ENCODE measurements at regions not wholly inside any gene's neighbourhood (a gene's known extent, or its start where the extent isn't known, plus 50 kb on each side); places are given as distances from the start of the nearest gene placed in this dataset.
A peak's percentile ranks its signal among the peaks of the same experiment; 100 is the strongest.

DNA sequence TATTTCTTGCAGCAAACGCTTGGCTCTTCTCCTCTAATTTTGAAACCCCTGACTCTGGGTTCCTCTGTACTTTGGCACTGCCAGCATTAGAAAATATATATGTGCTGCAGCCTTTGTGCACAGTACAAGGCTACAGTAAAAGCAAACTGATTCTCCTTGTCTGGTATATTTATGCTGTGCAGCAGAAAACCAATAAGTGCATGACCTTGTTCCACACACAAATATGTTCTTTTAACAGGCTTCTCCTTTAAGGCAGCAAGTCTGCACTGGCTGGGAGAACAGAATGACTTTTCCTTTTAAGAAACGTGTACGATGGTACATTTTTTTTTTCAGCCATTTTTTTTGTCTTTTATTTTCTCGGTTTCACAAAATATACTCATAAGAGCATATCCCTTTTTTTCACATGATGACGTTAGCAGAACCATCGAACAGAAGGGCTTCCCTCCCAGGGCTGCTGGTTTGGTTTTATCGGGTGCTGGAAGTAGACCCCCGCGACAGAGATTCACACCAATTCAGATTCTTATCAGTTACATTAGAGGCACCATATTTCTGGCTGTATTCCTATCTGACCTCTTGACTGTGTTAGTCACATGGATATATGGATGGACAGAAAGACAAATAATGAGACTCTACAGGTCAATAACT is 129.9 kb upstream of the ARID1B start:
- no peak for DNase-seq

DNA sequence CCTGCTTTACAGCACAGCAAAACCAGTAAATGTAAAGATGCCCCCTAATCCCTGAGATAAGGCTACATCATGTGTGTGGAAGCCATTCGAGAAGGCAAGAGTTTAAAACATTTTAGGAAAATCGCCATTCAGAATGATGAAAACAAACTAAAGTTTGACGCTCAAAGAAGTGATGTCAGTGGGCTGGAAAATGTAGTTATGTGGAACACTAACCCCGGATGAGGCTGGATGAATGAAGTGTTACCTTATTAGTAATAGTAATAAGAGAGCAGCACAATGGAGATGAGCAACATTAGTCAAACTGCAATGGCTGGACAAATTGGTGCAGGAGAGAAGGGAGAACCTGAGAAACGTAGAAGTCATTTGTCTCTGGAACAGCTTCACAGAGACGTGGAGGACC is 130.7 kb upstream of the ARID1B start:
- DNase-seq, result no peak

DNA sequence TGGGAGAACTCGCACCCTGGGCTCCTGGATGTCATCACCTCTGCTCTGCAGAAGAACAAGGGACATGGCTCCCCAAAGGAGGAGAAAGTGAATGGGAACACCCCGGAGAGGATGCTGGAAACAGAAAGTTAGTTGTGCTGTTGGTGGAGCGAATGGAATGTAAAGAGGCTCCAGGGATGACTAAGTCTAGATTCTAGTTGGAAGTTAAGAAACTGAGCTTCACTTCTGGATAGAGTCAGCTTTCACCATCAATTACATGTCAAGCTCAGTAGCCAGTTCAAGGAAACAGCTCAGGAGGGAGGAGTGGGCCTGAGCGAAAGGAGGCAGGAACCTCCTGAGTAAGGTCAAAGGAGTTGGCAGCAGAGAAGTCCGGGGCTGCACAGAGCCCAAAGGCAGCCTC is 132.1 kb upstream of the ARID1B start:
- no peak for DNase-seq

DNA sequence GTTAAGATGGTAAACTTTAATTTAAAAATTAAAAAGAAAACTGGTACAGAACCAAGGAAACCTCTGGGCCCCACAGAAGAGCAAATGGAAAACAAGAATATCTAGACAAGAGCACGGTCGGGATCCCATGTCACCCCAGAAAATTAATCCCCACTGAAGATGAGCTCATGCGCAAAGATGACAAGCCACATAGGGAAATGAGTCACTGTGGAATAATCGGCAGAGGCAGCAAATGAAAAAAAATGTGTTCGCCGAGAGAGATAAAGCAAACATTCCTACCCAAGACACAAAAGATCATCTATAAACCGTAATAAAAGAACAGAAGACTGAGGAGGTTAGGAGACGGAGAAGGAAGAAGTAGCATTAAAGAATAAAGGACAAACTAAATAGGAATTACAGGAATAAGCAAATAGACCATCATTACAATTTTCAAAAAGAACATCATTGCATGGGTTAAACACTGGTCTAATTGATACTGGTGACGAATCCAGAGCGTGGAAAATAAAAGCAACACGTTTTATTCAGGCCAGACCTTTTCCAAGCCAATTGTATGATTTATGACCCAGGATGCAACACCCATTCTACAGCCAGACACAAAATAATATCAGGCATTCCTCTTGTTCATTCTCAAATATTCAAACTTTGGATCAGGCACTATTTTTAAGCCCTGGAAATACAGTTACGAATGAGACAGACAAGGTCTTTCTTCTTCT is 138.0 kb upstream of the ARID1B start:
- no peak for DNase-seq

DNA sequence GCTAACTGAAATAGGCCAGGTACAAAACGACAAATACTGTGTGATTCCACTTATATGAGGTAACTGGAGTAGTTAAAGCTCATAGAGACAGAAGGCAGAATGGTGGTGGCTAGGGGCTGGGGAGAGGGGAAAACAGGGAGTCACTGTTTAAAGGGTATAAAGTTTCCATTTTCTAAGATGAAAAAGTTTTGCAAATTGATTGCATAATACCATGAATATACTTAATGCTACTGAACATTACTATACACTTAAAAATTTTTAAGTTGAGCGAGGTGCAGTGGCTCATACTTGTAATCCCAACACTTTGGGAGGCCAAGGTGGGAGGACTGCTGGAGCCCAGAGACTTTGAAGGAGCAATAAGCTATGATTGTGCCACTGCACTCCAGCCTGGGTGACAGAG is 138.6 kb upstream of the ARID1B start:
- no peak for DNase-seq

DNA sequence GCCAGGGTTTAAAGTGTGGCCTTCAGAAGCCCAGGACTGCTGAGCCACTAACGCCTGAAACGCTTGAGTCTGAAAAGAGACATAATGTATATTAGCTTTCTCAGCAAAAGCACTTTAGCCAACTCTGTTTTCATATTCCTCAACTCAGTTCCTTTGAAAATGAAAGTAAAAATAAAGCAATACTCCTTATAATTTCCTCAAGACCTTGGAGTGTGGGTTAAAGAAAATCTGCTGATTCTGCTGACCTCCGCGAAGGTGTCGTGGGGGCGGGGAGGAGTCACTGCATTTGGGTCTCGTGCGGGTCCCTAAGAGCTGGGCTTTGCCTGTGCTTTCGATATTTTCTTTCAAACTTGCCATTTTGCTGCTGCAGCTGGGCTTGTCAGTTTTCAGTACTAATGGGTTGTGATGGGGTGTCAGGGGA is 142.2 kb upstream of the ARID1B start:
- DNase-seq, result no peak

DNA sequence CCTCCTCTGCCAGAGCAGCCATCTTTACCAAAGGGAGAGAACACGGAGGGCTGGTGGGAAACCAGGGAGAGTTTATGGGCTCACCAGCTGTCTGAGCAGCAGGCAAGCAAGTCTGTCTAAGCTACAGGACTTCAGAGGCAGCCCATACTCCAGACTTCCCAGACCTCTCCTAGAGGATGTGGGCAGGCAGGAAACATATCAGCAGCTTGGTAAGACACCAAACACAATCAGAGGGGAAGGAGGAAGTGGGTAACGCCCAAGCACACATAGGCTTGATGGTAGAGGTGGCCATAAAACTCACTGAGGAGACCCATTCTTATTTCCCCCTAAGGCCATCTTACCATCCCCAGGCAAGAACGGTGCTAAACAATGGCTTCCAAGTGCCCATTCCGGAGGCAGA is 143.1 kb upstream of the ARID1B start:
- no peak for DNase-seq

DNA sequence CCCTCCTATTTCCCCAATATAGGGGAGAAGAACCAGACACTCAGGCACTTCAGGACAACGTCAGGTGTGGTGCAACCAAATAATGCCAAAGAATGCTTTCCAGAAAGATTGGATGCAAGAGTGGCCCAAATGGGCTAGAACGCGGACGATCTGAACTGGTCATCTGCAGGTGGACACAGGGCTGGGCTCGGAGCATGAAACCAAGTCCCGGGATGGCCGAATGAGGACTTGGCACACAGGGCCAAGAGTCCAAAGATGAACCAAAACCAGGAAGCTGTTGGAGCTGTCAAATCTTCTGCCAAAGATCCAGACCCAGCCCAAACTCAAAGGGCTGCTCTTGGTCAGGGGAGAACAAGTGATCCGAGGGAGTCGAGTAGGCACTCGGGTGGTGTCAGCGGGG is 143.9 kb upstream of the ARID1B start:
- DNase-seq, result no peak

DNA sequence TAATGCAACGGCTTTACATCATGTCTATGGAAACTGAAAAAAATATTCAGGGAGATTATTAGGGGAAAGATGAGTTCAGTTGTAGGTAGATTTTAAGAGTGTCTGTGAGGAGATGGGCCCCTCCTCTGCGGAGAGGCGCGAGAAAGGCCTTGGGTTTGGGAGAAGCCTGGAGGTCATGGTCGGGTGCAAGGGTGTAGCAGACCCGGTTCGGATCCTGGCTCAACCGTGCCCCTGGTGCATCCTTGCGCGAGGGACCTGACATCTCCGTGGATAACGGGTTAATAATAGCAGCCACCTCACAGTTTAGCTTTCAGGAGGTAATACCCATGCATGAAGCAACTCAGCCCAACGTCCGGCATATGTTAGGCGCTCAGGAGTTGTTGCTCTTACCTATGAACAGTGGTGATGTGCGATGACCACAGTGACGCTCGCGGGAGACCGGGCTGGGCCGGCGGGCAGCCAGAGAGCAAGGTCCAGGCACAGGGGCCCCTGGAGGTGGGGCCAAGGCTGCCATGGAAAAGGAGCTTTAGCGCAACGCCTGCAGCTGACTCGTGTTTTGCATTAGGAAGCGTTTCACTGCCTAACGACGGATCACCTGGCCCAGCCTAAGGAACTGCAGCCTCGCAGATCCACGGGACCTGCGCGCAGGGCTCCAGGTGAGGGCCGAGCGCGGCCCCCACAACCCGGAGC is 146.4 kb upstream of the ARID1B start:
- DNase-seq, result no peak

DNA sequence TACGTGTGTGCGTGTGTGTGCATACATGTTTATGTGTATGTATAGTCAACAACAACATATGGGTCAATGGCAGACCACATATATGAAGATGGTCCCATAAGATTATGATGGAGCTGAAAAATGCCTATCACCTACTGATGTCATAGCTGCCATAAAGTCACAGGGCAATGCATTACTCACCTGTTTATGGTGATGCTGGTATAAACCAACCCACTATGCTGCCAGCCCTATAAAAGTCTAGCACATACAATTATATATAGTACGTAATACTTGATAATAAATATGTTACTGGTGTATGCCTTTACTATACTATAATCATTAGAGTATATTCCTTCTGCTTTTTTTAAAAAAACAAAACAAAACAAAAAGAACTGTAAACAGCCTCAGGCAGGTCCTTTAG is 148.4 kb upstream of the ARID1B start:
- DNase-seq, result no peak

DNA sequence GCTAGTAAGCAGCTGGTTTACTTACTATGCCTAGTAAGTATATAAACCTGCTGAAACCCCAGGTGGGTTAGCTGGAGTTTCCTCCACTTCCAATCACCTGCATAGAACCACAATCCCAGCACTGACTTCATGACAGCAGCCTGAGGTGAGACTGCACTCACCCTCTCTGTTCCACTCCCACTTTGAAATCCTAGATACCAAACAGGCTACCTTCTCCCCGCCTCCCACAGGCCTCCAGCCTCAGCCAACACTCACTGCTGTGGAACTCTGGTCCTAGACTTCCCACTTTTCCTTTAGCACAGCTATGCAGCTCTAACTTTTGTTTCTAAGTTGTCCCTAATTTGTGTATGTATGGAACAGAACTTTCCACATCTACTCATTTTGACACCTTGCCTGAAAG is 149.7 kb upstream of the ARID1B start:
- DNase-seq, result no peak

DNA sequence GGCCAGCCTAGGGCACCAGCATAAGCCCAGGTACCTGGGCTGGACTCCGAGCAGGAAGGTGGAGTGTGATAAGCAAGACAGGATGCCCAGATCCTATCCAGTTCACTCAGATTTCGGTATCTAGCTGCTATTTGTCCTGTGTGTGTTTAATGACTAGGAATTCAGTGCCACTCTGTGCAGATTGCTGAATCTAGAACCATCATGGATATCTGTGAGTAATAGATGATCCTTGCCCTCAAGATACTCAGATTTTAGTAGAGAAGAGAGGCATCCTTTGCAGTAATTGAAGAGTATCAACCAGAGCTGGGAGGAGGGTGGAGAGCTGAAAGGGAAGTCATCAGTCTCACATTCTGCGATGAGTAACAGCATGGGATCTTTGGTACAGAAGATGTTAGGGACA is 155.0 kb upstream of the ARID1B start:
- DNase-seq, result no peak

DNA sequence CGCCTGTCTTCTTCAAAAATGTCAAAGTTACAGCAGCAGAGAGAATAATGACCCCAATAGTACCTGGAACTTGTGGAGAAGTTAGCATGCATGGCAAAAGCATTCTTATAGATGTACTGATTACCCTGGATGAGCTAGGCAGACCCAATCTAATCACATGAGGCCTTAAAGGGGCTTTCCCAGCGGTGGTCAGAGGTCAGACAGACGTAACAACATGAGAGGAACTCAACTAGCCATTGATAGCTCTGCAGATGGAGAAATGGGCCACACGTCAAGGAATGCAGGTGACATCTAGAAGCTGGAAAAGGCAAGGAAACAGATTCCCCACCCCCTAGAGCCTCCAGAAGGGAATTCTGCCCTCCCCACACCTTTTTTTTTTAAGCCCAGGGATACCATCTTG is 156.8 kb upstream of the ARID1B start:
- DNase-seq, result no peak

DNA sequence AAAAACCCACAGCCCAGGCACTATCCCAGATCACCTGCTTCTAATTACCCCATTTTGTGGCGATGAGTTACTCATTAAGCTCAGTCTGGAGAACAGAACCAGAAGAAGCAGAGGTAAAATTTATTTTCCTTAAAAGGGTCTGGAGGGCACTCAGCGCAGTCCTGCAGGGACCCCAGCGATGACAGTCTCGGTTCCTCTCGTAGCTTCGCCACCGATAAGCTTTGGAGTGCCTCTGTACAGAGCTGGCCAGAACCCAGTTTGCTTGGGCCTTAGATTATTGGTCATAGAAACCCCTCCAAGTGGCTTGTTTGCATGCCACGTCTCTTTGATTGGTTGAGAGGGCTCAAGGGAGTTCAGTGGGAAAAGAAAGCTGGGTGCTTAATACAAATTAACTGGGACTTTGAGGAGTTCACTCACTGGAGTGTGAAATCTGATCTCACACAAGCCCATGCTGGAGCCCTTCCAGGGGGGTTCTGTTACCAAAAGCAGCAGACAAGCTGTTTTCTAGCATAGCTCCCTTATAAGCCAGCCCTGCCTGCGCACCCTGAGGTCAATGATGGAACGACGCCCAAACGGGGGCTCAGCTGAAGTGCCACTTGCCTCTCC is 158.5 kb upstream of the ARID1B start:
- peak; percentile 97 for DNase-seq

DNA sequence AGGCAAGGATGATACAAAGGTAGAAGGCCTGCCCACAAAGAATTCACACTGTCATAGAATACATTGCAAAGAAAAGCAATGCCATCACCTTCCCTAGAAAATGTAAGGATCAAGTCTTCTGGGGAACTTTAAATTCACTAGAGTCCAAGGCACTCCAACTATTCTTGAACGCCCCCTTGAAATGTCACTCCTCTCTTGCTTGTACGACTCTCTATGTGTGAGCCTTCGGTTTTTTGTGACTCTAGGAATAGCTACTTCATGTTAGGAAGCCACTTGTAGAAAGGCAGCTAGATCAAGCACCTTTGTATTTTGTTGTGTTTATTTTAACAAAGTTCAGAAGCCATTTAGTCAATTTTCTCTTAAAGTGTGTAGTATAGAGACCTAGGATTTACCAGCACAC is 159.2 kb upstream of the ARID1B start:
- DNase-seq, result no peak

DNA sequence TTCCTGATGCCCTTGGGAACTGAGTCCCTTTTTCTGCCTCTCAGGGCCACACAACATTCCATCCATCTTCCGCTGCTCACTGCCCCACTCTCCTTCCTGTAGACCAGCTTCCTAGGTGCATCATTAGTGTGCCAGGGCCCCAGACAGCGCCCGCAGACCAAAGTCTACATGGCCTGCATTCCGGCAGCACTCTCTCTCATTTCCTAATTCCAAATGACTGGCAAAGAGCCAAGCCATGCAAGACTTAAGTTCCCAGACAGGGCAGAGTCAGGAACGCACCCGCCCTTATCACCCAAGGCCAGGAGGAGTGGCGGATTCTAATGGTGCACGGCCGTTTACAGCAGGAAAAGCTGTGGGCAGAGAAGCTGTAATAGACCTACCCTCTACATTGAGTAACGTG is 159.8 kb upstream of the ARID1B start:
- DNase-seq, result peak; percentile 82

DNA sequence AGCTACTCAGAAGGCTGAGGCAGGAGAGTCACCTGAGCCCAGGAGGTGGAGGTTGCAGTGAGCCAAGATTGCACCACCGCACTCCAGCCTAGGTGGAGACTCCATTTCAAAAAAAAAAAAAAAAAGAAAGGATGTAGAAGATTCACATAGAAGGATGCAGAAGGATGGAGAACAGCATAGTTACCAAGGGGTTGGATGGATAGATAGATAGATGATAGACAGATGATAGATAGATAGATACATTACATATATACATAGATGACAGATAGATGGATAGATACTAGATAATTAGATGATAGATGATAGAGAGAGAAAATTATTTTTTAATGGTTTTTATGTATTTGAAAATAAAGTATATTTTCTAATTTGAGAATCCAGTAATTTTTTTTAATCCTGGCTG is 160.7 kb upstream of the ARID1B start:
- DNase-seq, result no peak

DNA sequence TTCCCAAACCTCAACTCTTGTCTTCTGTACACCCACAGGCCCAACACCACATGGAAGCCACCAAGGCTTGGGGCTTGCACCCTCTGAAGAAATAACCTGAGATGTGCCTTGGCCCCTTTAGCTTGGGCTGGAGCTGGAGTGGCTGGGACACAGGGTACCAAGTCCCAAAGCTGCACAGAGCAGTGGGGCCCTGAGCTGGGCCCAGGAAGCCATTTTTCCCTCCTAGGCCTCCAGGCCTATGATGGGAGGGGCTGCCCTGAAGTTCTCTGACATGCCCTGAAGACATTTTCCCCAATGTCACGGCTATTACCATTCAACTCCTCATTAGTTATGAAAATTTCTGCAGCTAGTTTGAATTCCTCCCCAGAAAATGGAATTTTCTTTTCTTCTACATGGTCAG is 163.2 kb upstream of the ARID1B start:
- DNase-seq, result no peak

DNA sequence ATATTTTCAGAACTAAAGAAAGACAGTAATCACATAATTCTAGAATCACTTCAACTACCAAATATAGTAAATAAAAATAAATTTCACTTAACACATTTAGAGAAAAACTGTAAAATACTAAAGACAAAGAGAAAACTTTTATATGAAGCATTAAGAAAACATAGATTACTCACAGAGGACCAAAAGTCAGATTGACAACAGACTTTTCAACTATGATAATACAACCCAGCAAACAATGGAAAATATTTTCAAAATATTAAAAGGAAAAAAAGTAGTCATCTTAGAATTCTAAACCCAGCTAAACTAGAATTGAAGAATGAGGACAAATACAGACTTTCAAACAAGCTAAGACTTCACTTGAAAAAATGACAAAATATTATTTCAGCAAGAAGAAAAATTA is 164.8 kb upstream of the ARID1B start:
- DNase-seq, result no peak

DNA sequence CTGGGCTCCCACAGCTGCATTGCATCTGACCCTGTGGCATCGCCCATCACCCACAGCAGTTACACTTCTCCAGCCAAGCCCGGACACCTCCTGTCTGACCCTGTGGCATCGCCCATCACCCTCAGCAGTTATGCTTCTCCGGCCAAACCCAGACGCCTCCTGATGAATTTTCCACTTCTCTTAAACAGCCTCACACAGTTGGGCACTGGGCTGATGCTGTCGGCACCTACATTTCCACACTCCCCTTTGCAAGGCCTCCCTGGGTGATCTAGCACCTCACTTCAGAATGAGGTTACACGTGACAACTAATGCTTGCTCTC is 175.2 kb upstream of the ARID1B start:
- no peak for DNase-seq

DNA sequence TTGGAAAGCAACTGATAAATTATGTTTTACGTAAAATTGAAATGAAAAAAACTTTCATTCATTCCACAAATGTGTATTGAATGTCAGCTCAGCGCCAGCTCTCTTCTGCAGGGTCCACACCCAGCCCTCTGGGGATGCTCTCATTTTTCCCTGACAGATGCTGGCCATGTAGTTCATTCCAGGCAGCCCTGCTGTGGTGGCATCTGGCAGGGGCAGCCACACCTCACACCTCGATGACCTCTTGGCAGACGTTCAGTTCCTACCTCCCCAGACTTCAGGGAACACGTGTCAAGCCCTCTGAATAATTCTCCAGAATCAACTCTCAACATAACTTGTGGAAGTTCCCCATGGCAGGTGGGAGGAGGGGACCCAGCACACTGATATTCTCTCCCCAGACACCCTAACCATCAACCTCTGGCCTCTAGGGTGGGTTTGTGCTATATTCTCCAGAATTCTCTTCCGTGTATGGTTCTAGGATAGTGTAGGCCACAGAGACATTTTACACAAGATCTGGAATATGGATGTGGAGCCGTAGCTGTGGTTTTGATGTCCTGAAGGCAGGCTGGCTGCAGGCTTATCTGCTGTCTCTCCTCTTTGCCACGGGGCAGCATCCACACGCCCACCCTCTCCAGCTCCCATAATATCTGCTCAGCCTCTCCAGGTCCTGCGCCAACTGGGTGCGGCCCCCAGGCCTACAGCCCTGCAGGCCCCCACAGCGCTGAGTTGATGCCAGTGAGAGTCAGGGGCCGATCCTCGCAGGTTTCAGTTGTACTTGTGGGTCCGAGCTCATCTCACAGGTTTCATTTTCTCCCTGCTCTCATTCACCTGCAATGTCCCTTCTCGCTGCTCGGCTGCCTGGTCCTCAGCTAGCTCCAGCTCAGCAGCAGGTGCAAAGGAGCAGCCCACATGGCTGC is 175.8 kb upstream of the ARID1B start:
- no peak for DNase-seq

DNA sequence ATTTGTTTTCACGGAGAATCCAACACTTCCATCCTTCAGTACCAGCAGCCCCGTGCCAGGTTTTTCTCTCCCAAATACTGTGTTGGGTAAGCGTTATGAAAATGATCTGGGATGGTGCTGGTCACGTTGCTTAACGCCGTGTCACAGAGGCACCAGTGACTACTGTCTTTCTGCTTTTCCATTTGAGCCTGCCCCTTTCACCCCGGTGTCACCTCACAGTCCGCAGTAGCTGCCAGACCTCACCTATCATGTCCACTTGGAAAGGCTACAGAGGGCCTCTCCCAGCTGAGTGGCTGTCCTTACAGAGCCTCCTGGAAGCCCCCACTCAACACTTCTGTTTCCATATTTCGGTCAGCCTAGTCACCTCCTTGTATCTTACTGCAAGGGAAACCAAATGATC is 176.5 kb upstream of the ARID1B start:
- no peak for DNase-seq

DNA sequence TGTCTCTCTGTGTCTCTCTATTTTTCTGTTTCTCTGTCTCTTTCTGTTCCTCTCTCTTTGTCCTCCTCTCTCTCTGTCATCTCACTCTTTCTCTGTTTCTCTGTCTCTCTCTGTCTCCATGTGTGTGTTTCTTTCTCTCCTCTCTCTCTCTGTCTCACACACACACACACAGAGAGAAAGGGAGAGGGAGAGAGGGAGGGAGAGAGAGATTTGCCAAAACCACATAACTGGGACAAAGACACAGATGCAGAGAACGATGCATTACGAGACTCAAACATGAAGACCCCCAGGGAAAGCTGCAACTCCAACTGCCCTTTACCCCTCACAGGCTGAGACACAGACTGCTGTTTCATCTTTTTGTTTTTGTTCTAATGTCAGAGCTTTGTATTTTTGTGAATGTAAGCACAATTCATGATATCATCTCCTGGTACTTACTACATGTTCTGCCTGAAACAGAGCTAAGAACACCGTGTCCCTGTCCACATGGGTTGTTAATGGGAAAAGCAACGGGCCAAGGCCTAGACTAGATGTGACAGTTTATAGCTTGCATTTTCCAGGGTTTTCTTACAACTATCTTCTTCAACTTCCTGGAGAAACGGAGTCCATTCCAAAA is 177.1 kb upstream of the ARID1B start:
- no peak for DNase-seq
